ENCODE measurements at regions not wholly inside any gene's neighbourhood (a gene's known extent, or its start where the extent isn't known, plus 50 kb on each side); places are given as distances from the start of the nearest gene placed in this dataset.

- no peak for TF ChIP-seq CTCF (IDR thresholded peaks at IDR 0.05)
- no peak for TF ChIP-seq POLR2A (IDR thresholded peaks at IDR 0.05)
These were observed 839.9 kb upstream of the RBFOX1 start for GRCh38 chr16:6492742-6493141.
